BJ (cell line): ENCODE measurements at regions not wholly inside any gene's neighbourhood (a gene's known extent, or its start where the extent isn't known, plus 50 kb on each side); places are given as distances from the start of the nearest gene placed in this dataset.

Source experiments
- CTCF ChIA-PET: fragments of 350-600 bp; formaldehyde crosslinking; extraction: SDS; loops from one replicate; lab custom pipeline; 2021; ENCODE audit warnings: antibody characterized with exemption, inconsistent platforms; lab: Yijun Ruan, JAX
- POLR2A ChIA-PET: fragments of 300-600 bp; sonication (Branson Sonifier 250); formaldehyde crosslinking; extraction: SDS; loops from one replicate; lab custom pipeline; 2021; ENCODE audit warnings: antibody characterized with exemption; lab: Charles Lee
- DNase-seq: peaks from one replicate; pipeline ENCODE4 v3.0.0-alpha.2; 2011; ENCODE audit warnings: low read depth
- H3K27me3 ChIP-seq: 2 replicates; pipeline ENCODE4 v1.6.0; 2011; ENCODE audit warnings: low read length; ENCODE audit not compliant: control insufficient read depth, insufficient read depth
- H3K36me3 ChIP-seq: 2 replicates; pipeline ENCODE4 v1.5.1; 2011; ENCODE audit warnings: low read length; ENCODE audit not compliant: control insufficient read depth, insufficient read depth
- H3K4me3 ChIP-seq: 2 replicates; pipeline ENCODE4 v1.5.1; 2011; ENCODE audit warnings: low read depth, mild to moderate bottlenecking, control low read depth, low read length
- CTCF ChIP-seq: IDR thresholded peaks from 2 replicates; pipeline ENCODE4 v1.5.1; 2011; ENCODE audit warnings: low read depth, mild to moderate bottlenecking, control low read depth, inconsistent platforms, low read length, moderate library complexity; ENCODE audit not compliant: insufficient read depth

GRCh38 chr7:22934473-22935065, 79.4 kb downstream of the HYCC1 start:
- no peak overlapping the region for H3K4me3 ChIP-seq
- no peak for DNase-seq
- H3K36me3 ChIP-seq = no peaks in the 10 kb centered on the region
- CTCF ChIA-PET = interaction anchor here (2.6 kb wide), 1 partner anchor 121 kb away, joined by 8 read pairs; no protein-coding TSS in a partner anchor
- TF ChIP-seq CTCF = no peak
- H3K27me3 ChIP-seq = no peaks in the 10 kb centered on the region
- POLR2A ChIA-PET = no interaction called here

GRCh38 chr7:22934023-22934422, 79.9 kb downstream of the HYCC1 start:
- TF ChIP-seq CTCF = no peak
- DNase-seq = no peak
- ChIA-PET CTCF (interaction anchor here (2.6 kb wide), 1 partner anchor 121 kb away, joined by 8 read pairs; no protein-coding TSS in a partner anchor), POLR2A (no interaction called here)
- H3K27me3 ChIP-seq = no peaks in the 10 kb centered on the region
- no peak overlapping the region for H3K4me3 ChIP-seq
- no peaks in the 10 kb centered on the region for H3K36me3 ChIP-seq

- ChIA-PET CTCF (no interaction called here), POLR2A (no interaction called here)
- Histone ChIP-seq H3K4me3 (no peak overlapping the region), H3K27me3 (no peaks in the 10 kb centered on the region), H3K36me3 (no peaks in the 10 kb centered on the region)
- TF ChIP-seq CTCF = no peak
- no peak for DNase-seq
These were observed 81.0 kb downstream of the HYCC1 start for GRCh38 chr7:22932896-22933295.

- CTCF ChIA-PET = no interaction called here
- POLR2A ChIA-PET = no interaction called here
- H3K36me3 ChIP-seq = no peaks in the 10 kb centered on the region
- H3K4me3 ChIP-seq = no peak overlapping the region
- H3K27me3 ChIP-seq = no peaks in the 10 kb centered on the region
- no peak for DNase-seq
- TF ChIP-seq CTCF = no peak
These were observed 82.9 kb downstream of the HYCC1 start for GRCh38 chr7:22931011-22931410.

GRCh38 chr7:22922307-22922706, 91.6 kb downstream of the HYCC1 start:
- no peaks in the 10 kb centered on the region for H3K36me3 ChIP-seq
- no peaks in the 10 kb centered on the region for H3K27me3 ChIP-seq
- no peak overlapping the region for H3K4me3 ChIP-seq
- ChIA-PET POLR2A (no interaction called here), CTCF (no interaction called here)
- no peak for TF ChIP-seq CTCF
- DNase-seq = no peak
